HL-60 (cell line): ENCODE measurements at regions not wholly inside any gene's neighbourhood (a gene's known extent, or its start where the extent isn't known, plus 50 kb on each side); places are given as distances from the start of the nearest gene placed in this dataset.

Experiments
- DNase-seq, 2 experiments: peaks; one replicate each; pipeline ENCODE4 v3.0.0-alpha.2; 2010 to 2020; ENCODE audit warnings: low read depth in 1 of 2, low spot score in 1 of 2
- H3K27ac ChIP-seq: fragments of 250-450 bp; sonication (Bioruptor Pico); replicated peaks from 2 replicates; pipeline ENCODE4 v1.5.1; 2020; ENCODE audit warnings: mild to moderate bottlenecking, moderate library complexity
- H3K27me3 ChIP-seq: fragments of 250-450 bp; sonication (Bioruptor Pico); 2 replicates; pipeline ENCODE4 v1.5.1; 2021; ENCODE audit warnings: mild to moderate bottlenecking, moderate library complexity; ENCODE audit not compliant: insufficient read depth, poor library complexity, severe bottlenecking
- H3K4me3 ChIP-seq: replicated peaks from 2 replicates; pipeline ENCODE4 v1.5.1; 2011; ENCODE audit warnings: mild to moderate bottlenecking, control low read depth, low read length; ENCODE audit not compliant: insufficient read depth
- GABPA ChIP-seq: IDR thresholded peaks from 2 replicates; pipeline ENCODE4 v1.6.1; 2012; ENCODE audit warnings: low read depth
- POLR2AphosphoS5 ChIP-seq: IDR thresholded peaks from 2 replicates; pipeline ENCODE4 v1.6.1; 2012; ENCODE audit warnings: low read depth
- SPI1 ChIP-seq: IDR thresholded peaks from 2 replicates; pipeline ENCODE4 v1.6.1; 2012; ENCODE audit warnings: low read depth, mild to moderate bottlenecking, borderline replicate concordance
- TF ChIP-seq, protein P1 (sequence below): IDR thresholded peaks from 2 replicates; pipeline ENCODE4 v1.6.1; 2012; ENCODE audit warnings: low read depth; ENCODE audit not compliant: insufficient replicate concordance
- TF ChIP-seq, protein P2 (sequence below): IDR thresholded peaks from one replicate; pipeline ENCODE4 v1.5.1; 2011; ENCODE audit warnings: low read length, control low read depth, inconsistent platforms; ENCODE audit not compliant: insufficient read depth

DNA sequence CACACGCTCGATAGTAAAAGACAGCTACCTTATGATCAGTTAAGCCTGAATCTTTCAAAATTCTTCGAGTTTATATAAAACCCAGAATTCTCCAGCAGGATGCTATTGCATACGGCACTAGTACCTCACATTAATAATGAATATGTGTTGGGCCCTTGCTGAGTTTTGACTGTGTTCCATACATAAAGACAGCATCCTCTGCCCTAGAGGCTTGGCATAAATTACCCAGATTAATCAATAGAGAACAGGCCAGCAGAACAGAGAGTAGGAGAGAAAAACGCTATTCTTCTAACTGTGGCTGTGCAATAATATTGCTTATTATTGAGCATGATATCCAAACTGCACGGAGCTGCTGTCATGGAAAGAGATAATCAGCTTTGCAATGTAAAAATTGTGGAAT, 194.3 kb downstream of the SOX11 start:
- TF ChIP-seq SPI1 (no peak), POLR2AphosphoS5 (no peak), GABPA (no peak)
- TF ChIP-seq, protein P1, sequence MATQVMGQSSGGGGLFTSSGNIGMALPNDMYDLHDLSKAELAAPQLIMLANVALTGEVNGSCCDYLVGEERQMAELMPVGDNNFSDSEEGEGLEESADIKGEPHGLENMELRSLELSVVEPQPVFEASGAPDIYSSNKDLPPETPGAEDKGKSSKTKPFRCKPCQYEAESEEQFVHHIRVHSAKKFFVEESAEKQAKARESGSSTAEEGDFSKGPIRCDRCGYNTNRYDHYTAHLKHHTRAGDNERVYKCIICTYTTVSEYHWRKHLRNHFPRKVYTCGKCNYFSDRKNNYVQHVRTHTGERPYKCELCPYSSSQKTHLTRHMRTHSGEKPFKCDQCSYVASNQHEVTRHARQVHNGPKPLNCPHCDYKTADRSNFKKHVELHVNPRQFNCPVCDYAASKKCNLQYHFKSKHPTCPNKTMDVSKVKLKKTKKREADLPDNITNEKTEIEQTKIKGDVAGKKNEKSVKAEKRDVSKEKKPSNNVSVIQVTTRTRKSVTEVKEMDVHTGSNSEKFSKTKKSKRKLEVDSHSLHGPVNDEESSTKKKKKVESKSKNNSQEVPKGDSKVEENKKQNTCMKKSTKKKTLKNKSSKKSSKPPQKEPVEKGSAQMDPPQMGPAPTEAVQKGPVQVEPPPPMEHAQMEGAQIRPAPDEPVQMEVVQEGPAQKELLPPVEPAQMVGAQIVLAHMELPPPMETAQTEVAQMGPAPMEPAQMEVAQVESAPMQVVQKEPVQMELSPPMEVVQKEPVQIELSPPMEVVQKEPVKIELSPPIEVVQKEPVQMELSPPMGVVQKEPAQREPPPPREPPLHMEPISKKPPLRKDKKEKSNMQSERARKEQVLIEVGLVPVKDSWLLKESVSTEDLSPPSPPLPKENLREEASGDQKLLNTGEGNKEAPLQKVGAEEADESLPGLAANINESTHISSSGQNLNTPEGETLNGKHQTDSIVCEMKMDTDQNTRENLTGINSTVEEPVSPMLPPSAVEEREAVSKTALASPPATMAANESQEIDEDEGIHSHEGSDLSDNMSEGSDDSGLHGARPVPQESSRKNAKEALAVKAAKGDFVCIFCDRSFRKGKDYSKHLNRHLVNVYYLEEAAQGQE: no peak
- TF ChIP-seq, protein P2, sequence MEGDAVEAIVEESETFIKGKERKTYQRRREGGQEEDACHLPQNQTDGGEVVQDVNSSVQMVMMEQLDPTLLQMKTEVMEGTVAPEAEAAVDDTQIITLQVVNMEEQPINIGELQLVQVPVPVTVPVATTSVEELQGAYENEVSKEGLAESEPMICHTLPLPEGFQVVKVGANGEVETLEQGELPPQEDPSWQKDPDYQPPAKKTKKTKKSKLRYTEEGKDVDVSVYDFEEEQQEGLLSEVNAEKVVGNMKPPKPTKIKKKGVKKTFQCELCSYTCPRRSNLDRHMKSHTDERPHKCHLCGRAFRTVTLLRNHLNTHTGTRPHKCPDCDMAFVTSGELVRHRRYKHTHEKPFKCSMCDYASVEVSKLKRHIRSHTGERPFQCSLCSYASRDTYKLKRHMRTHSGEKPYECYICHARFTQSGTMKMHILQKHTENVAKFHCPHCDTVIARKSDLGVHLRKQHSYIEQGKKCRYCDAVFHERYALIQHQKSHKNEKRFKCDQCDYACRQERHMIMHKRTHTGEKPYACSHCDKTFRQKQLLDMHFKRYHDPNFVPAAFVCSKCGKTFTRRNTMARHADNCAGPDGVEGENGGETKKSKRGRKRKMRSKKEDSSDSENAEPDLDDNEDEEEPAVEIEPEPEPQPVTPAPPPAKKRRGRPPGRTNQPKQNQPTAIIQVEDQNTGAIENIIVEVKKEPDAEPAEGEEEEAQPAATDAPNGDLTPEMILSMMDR: no peak
- no peak overlapping the region for H3K27ac ChIP-seq
- no peaks in the 10 kb centered on the region for H3K27me3 ChIP-seq
- no peak overlapping the region for H3K4me3 ChIP-seq
- DNase-seq: no peak

DNA sequence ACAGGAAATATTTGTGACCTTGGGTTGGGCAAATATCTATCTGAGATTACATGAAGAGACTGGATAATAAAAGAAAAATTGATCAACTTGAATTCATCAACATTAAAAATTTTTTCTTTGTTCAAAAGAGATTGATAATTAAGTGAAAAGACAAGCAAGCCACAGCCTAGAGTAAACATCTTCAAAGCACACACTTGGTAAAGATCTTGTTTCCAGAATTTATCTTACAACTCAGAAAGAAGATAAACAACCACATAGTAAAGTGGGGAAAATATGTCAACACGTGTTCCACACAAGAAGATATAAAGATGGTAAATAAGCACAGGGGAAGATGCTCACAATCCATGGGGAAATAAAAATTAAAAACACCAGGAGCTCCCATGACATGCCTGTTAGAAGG, 195.9 kb downstream of the SOX11 start:
- no peak overlapping the region for H3K27ac ChIP-seq
- no peaks in the 10 kb centered on the region for H3K27me3 ChIP-seq
- DNase-seq: no peak
- no peak overlapping the region for H3K4me3 ChIP-seq
- TF ChIP-seq POLR2AphosphoS5 (no peak), SPI1 (no peak), GABPA (no peak)
- TF ChIP-seq, protein P1: no peak
- TF ChIP-seq, protein P2: no peak

DNA sequence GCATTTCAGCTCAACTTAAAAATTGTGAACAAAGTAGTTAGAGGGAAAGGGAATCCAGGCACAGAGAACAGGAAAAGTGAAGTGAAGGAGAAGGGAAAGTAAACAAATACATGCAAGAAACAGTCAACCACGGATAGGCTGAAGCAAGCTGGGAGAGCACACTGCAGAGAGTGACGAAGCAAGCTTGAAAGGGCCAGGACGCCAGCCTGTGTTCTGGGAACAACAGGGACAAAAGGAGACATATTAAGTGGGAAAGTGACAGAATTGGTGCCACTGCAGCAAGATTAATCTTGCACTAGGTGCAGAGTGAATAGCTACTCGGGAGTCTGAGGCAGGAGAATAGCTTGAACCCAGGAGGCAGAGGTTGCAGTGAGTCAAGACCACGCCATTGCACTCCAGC, 197.3 kb downstream of the SOX11 start:
- DNase-seq: no peak
- Histone ChIP-seq H3K27me3 (no peaks in the 10 kb centered on the region), H3K4me3 (no peak overlapping the region), H3K27ac (no peak overlapping the region)
- TF ChIP-seq, protein P2: no peak
- TF ChIP-seq GABPA: no peak
- no peak for TF ChIP-seq SPI1
- TF ChIP-seq, protein P1: no peak
